PC-3 (cell line): ENCODE measurements at regions not wholly inside any gene's neighbourhood (a gene's known extent, or its start where the extent isn't known, plus 50 kb on each side); places are given as distances from the start of the nearest gene placed in this dataset.
"Not testable (repeated sequence)": the region's sequence is repeated elsewhere in the genome, so short reads cannot be mapped to it uniquely, and the experiment has no call there.

Experiments
- ATAC-seq: fragments of 200-7000 bp; cut with Tn5 transposase; 2 replicates; pipeline ENCODE4 v1.9.1; 2020; ENCODE audit warnings: mild to moderate bottlenecking, moderate library complexity
- BruUV-seq: library from RNA; stranded (reverse); fragments of 400-500 nt; replicated peaks from 2 replicates; lab custom pipeline; 2021; lab: Mats Ljungman, UMichigan
- CTCF ChIA-PET: fragments of 300-600 bp; sonication (Branson Sonifier 250); formaldehyde crosslinking; loops from one replicate; lab custom pipeline; 2022; ENCODE audit warnings: antibody characterized with exemption; lab: Charles Lee
- POLR2A ChIA-PET: fragments of 300-600 bp; sonication (Branson Sonifier 250); formaldehyde crosslinking; loops from one replicate; lab custom pipeline; 2022; ENCODE audit warnings: antibody characterized with exemption; ENCODE audit not compliant: unreplicated experiment; lab: Charles Lee
- DNase-seq: peaks from one replicate; pipeline ENCODE4 v3.0.0-alpha.2; 2015
- H2AFZ ChIP-seq: fragments of 300-600 bp; sonication (generic); 2 replicates; pipeline ENCODE4 v1.6.0; 2016; ENCODE audit warnings: antibody characterized with exemption, low read length
- H3F3A ChIP-seq: fragments of 300-600 bp; sonication (generic); one replicate; pipeline ENCODE4 v1.6.0; 2017; ENCODE audit warnings: antibody characterized with exemption, low read length, control low read depth, mild to moderate bottlenecking; ENCODE audit not compliant: unreplicated experiment
- H3K27ac ChIP-seq: fragments of 300-600 bp; sonication (generic); 2 replicates; pipeline ENCODE4 v1.5.1; 2016; ENCODE audit warnings: mild to moderate bottlenecking, low read length
- H3K27me3 ChIP-seq: fragments of 300-600 bp; sonication (generic); 2 replicates; pipeline ENCODE4 v1.6.1; 2016; ENCODE audit warnings: low read length, mixed read lengths
- H3K36me3 ChIP-seq: fragments of 300-600 bp; sonication (generic); 2 replicates; pipeline ENCODE4 v1.6.1; 2016; ENCODE audit warnings: low read depth, mixed run types, low read length, mixed read lengths
- H3K4me1 ChIP-seq: fragments of 300-600 bp; sonication (generic); 2 replicates; pipeline ENCODE4 v1.5.1; 2016; ENCODE audit warnings: low read length; ENCODE audit not compliant: insufficient read depth
- H3K4me2 ChIP-seq: fragments of 300-600 bp; sonication (generic); 2 replicates; pipeline ENCODE4 v1.6.0; 2016; ENCODE audit warnings: low read length
- H3K4me3 ChIP-seq: fragments of 300-600 bp; sonication (generic); 2 replicates; pipeline ENCODE4 v1.5.1; 2016; ENCODE audit warnings: mild to moderate bottlenecking, low read length, mixed read lengths
- H3K79me2 ChIP-seq: fragments of 300-600 bp; sonication (generic); 2 replicates; pipeline ENCODE4 v1.6.1; 2017; ENCODE audit warnings: low read length, mixed read lengths
- H3K9ac ChIP-seq: fragments of 300-600 bp; sonication (generic); 2 replicates; pipeline ENCODE4 v1.6.0; 2016; ENCODE audit warnings: mild to moderate bottlenecking, low read length
- H3K9me2 ChIP-seq: fragments of 300-600 bp; sonication (generic); replicated peaks from 2 replicates; pipeline ENCODE4 v1.6.1; 2016; ENCODE audit warnings: mixed run types, low read length, mixed read lengths
- H3K9me3 ChIP-seq: fragments of 300-600 bp; sonication (generic); 2 replicates; pipeline ENCODE4 v1.6.1; 2016; ENCODE audit warnings: low read length, mixed read lengths
- H4K20me1 ChIP-seq: fragments of 300-600 bp; sonication (generic); 2 replicates; pipeline ENCODE4 v1.6.1; 2016; ENCODE audit warnings: low read length, mixed read lengths
- CTCF ChIP-seq: fragments of 300-600 bp; sonication (generic); conservative IDR thresholded peaks from 2 replicates; pipeline ENCODE4 v1.5.1; 2017; ENCODE audit warnings: antibody characterized with exemption, low read depth, mild to moderate bottlenecking, low read length
- EZH2 ChIP-seq: fragments of 300-600 bp; sonication (generic); IDR thresholded peaks from one replicate; pipeline ENCODE4 v1.6.1; 2017; ENCODE audit warnings: antibody characterized with exemption, mild to moderate bottlenecking, low read length; ENCODE audit not compliant: unreplicated experiment
- EZH2phosphoT487 ChIP-seq: fragments of 300-600 bp; sonication (generic); IDR thresholded peaks from 2 replicates; pipeline ENCODE4 v1.6.1; 2018; ENCODE audit warnings: mild to moderate bottlenecking, antibody characterized with exemption, low read length, borderline replicate concordance
- intact Hi-C: fragments of 100-400 bp; cut with micrococcal nuclease; formaldehyde crosslinking; loops from 2 replicates; pipeline ENCODE4 v1.9.0; 2023

- H3K9me3 ChIP-seq, H3K4me2 ChIP-seq, intact Hi-C loops, H3K27ac ChIP-seq, H3K9me2 ChIP-seq, ATAC-seq, H3K9ac ChIP-seq, H3K79me2 ChIP-seq, H3K36me3 ChIP-seq, DNase-seq, H3K4me3 ChIP-seq, H3K4me1 ChIP-seq, POLR2A ChIA-PET, CTCF ChIA-PET, H4K20me1 ChIP-seq, BruUV-seq, H3F3A ChIP-seq, H2AFZ ChIP-seq: not testable (repeated sequence)
- H3K27me3 ChIP-seq, result peaks cover 16% of the 10 kb centered on the region; the same call in 1 of the 2 replicates
Observed at GRCh38 chr2:66632882-66633281, 198.0 kb downstream of the MEIS1 start.

GRCh38 chr2:66633631-66634030 is 198.7 kb downstream of the MEIS1 start:
- no peak for TF ChIP-seq EZH2phosphoT487
- no peak for TF ChIP-seq EZH2
- no peak for TF ChIP-seq CTCF
- ATAC-seq (no peak), DNase-seq (no peak)
- no peak overlapping the region for H3K9ac ChIP-seq
- no peaks in the 10 kb centered on the region for H3K36me3 ChIP-seq
- no peaks in the 10 kb centered on the region for H4K20me1 ChIP-seq
- ChIA-PET POLR2A (no interaction called here), CTCF (no interaction called here)
- H3K27ac ChIP-seq, result no peak overlapping the region
- H3F3A ChIP-seq, result no peaks in the 10 kb centered on the region
- no peaks in the 10 kb centered on the region for H3K79me2 ChIP-seq
- H3K4me3 ChIP-seq, result no peak overlapping the region
- no peak overlapping the region for H3K4me2 ChIP-seq
- H2AFZ ChIP-seq, result no peak overlapping the region
- BruUV-seq, result no TSS peak
- H3K9me3 ChIP-seq, result no peaks in the 10 kb centered on the region
- no peaks in the 10 kb centered on the region for H3K4me1 ChIP-seq
- peaks cover 24% of the 10 kb centered on the region; the same call in 1 of the 2 replicates for H3K27me3 ChIP-seq
- intact Hi-C loops, result no loop called here
- H3K9me2 ChIP-seq, result no peaks in the 10 kb centered on the region

- Histone ChIP-seq H3K9me3 (no peaks in the 10 kb centered on the region), H3K27me3 (peaks cover 28% of the 10 kb centered on the region; the same call in 1 of the 2 replicates), H4K20me1 (no peaks in the 10 kb centered on the region), H3K9me2 (no peaks in the 10 kb centered on the region), H3K9ac (no peak overlapping the region), H3K4me1 (no peaks in the 10 kb centered on the region), H3K27ac (no peak overlapping the region), H2AFZ (no peak overlapping the region), H3K79me2 (no peaks in the 10 kb centered on the region), H3F3A (no peaks in the 10 kb centered on the region), H3K36me3 (no peaks in the 10 kb centered on the region), H3K4me3 (no peak overlapping the region), H3K4me2 (no peak overlapping the region)
- POLR2A ChIA-PET, result no interaction called here
- TF ChIP-seq EZH2 (no peak), EZH2phosphoT487 (no peak), CTCF (no peak)
- CTCF ChIA-PET, result no interaction called here
- ATAC-seq, result no peak
- no peak for DNase-seq
- no TSS peak for BruUV-seq
- intact Hi-C loops, result no loop called here
Observed at GRCh38 chr2:66634784-66635183, 199.9 kb downstream of the MEIS1 start.
